Activated CD4-positive, alpha-beta memory T cell treated with anti-CD3 and anti-CD28 coated beads for 36 hours (primary cell): ENCODE measurements at regions not wholly inside any gene's neighbourhood (a gene's known extent, or its start where the extent isn't known, plus 50 kb on each side); places are given as distances from the start of the nearest gene placed in this dataset.
"Not testable (repeated sequence)": the region's sequence is repeated elsewhere in the genome, so short reads cannot be mapped to it uniquely, and the experiment has no call there.

Experiments
- CTCF ChIA-PET: fragments of 350-600 bp; sonication (Branson Sonifier 250); formaldehyde crosslinking; loops from one replicate; lab custom pipeline; 2021; ENCODE audit warnings: antibody characterized with exemption, inconsistent platforms; lab: Charles Lee
- POLR2A ChIA-PET: fragments of 350-600 bp; sonication (Branson Sonifier 250); formaldehyde crosslinking; loops from one replicate; lab custom pipeline; 2021; ENCODE audit warnings: antibody characterized with exemption; lab: Charles Lee
- DNase-seq: peaks from one replicate; pipeline ENCODE4 v3.0.0-alpha.2; 2020
- H3K27ac Mint-ChIP-seq: one replicate; pipeline ENCODE4 v1.8.0; 2021; ENCODE audit warnings: mixed read lengths
- H3K27me3 Mint-ChIP-seq: one replicate; pipeline ENCODE4 v1.8.0; 2021; ENCODE audit warnings: mixed read lengths
- H3K36me3 Mint-ChIP-seq: one replicate; pipeline ENCODE4 v1.8.0; 2021; ENCODE audit warnings: mixed read lengths
- H3K4me1 Mint-ChIP-seq: one replicate; pipeline ENCODE4 v1.8.0; 2021; ENCODE audit warnings: low read depth, mixed read lengths
- H3K4me3 Mint-ChIP-seq: one replicate; pipeline ENCODE4 v1.8.0; 2021; ENCODE audit warnings: mild to moderate bottlenecking, mixed read lengths
- H3K9me3 Mint-ChIP-seq: one replicate; pipeline ENCODE4 v1.8.0; 2021; ENCODE audit warnings: mixed read lengths
- intact Hi-C: fragments of 100-400 bp; cut with micrococcal nuclease; formaldehyde crosslinking; loops from one replicate; pipeline ENCODE4 v1.15.1; 2023

- H3K36me3 Mint-ChIP-seq, result no peaks in the 10 kb centered on the region
- H3K27ac Mint-ChIP-seq, result no peak overlapping the region
- no peak overlapping the region for H3K4me3 Mint-ChIP-seq
- intact Hi-C loops, result no loop called here
- POLR2A ChIA-PET, result no interaction called here
- H3K9me3 Mint-ChIP-seq, result no peaks in the 10 kb centered on the region
- no peaks in the 10 kb centered on the region for H3K4me1 Mint-ChIP-seq
- DNase-seq, result no peak
- peaks cover 11% of the 10 kb centered on the region for H3K27me3 Mint-ChIP-seq
- CTCF ChIA-PET, result no interaction called here
These were observed 124.9 kb upstream of the MRI1 start for GRCh38 chr19:13639342-13639929.

- intact Hi-C loops, result no loop called here
- POLR2A ChIA-PET, result no interaction called here
These were observed 126.7 kb upstream of the MRI1 start for GRCh38 chr19:13637664-13638063.

GRCh38 chr19:13634658-13635057 lies 128.4 kb upstream of the CACNA1A start:
- Mint-ChIP-seq H3K27ac (no peak overlapping the region), H3K27me3 (peaks cover 14% of the 10 kb centered on the region), H3K36me3 (no peaks in the 10 kb centered on the region), H3K4me1 (peaks cover 2% of the 10 kb centered on the region), H3K9me3 (no peaks in the 10 kb centered on the region), H3K4me3 (no peak overlapping the region)
- ChIA-PET POLR2A (no interaction called here), CTCF (no interaction called here)
- intact Hi-C loops, result no loop called here
- no peak for DNase-seq

More at GRCh38 chr19:13637664-13638063, 126.7 kb upstream of the MRI1 start:
- no peak for DNase-seq
- H3K4me1 Mint-ChIP-seq, result no peaks in the 10 kb centered on the region
- H3K36me3 Mint-ChIP-seq, result no peaks in the 10 kb centered on the region
- H3K27me3 Mint-ChIP-seq, result peaks cover 11% of the 10 kb centered on the region
- H3K4me3 Mint-ChIP-seq, result no peak overlapping the region
- CTCF ChIA-PET, result interaction anchor here (1.4 kb wide), 1 partner anchor 224 kb away, joined by 5 read pairs; no protein-coding TSS in a partner anchor
- H3K9me3 Mint-ChIP-seq, result no peaks in the 10 kb centered on the region
- no peak overlapping the region for H3K27ac Mint-ChIP-seq

GRCh38 chr19:13633522-13633922 lies 127.2 kb upstream of the CACNA1A start:
- Mint-ChIP-seq H3K9me3 (no peaks in the 10 kb centered on the region), H3K27ac (no peak overlapping the region), H3K4me3 (no peak overlapping the region), H3K36me3 (no peaks in the 10 kb centered on the region), H3K27me3 (peaks cover 7% of the 10 kb centered on the region), H3K4me1 (peaks cover 2% of the 10 kb centered on the region)
- intact Hi-C loops, result no loop called here
- ChIA-PET POLR2A (no interaction called here), CTCF (no interaction called here)
- no peak for DNase-seq

GRCh38 chr19:13633109-13633508 lies 126.8 kb upstream of the CACNA1A start:
- Mint-ChIP-seq H3K4me3 (no peak overlapping the region), H3K36me3 (no peaks in the 10 kb centered on the region), H3K4me1 (peaks cover 2% of the 10 kb centered on the region), H3K27me3 (peaks cover 7% of the 10 kb centered on the region), H3K27ac (no peak overlapping the region), H3K9me3 (no peaks in the 10 kb centered on the region)
- CTCF ChIA-PET, result no interaction called here
- intact Hi-C loops, result no loop called here
- POLR2A ChIA-PET, result no interaction called here
- DNase-seq, result no peak

GRCh38 chr19:13632164-13632563 lies 125.9 kb upstream of the CACNA1A start:
- H3K36me3 Mint-ChIP-seq, POLR2A ChIA-PET, H3K4me1 Mint-ChIP-seq, H3K9me3 Mint-ChIP-seq, intact Hi-C loops, H3K4me3 Mint-ChIP-seq, H3K27ac Mint-ChIP-seq, DNase-seq: not testable (repeated sequence)
- CTCF ChIA-PET, result interaction anchor here (0.7 kb wide), 1 partner anchor 22 kb away, joined by 4 read pairs; no protein-coding TSS in a partner anchor
- H3K27me3 Mint-ChIP-seq, result peaks cover 10% of the 10 kb centered on the region

GRCh38 chr19:13629687-13630357 lies 123.5 kb upstream of the CACNA1A start:
- H3K27me3 Mint-ChIP-seq, result peaks cover 15% of the 10 kb centered on the region
- H3K4me3 Mint-ChIP-seq, result no peak overlapping the region
- ChIA-PET POLR2A (no interaction called here), CTCF (no interaction called here)
- no peak overlapping the region for H3K27ac Mint-ChIP-seq
- H3K36me3 Mint-ChIP-seq, result no peaks in the 10 kb centered on the region
- intact Hi-C loops, result loop anchor here (10.0 kb wide), 1 partner anchor 235 kb away; no protein-coding TSS in a partner anchor
- H3K4me1 Mint-ChIP-seq, result peaks cover 2% of the 10 kb centered on the region
- H3K9me3 Mint-ChIP-seq, result no peaks in the 10 kb centered on the region
- DNase-seq, result peak; percentile 11

- H3K27ac Mint-ChIP-seq, result no peak overlapping the region
- no peaks in the 10 kb centered on the region for H3K9me3 Mint-ChIP-seq
- POLR2A ChIA-PET, result no interaction called here
- H3K4me1 Mint-ChIP-seq, result peaks cover 2% of the 10 kb centered on the region
- H3K4me3 Mint-ChIP-seq, result no peak overlapping the region
- H3K36me3 Mint-ChIP-seq, result no peaks in the 10 kb centered on the region
- intact Hi-C loops, result loop anchor here (10.0 kb wide), 1 partner anchor 237 kb away; no protein-coding TSS in a partner anchor
- DNase-seq, result no peak
- H3K27me3 Mint-ChIP-seq, result peaks cover 36% of the 10 kb centered on the region
- CTCF ChIA-PET, result interaction anchor here (0.6 kb wide), 1 partner anchor 685 kb away, joined by 3 read pairs; no protein-coding TSS in a partner anchor
These were observed 121.3 kb upstream of the CACNA1A start for GRCh38 chr19:13627531-13627930.

- POLR2A ChIA-PET, result no interaction called here
- H3K9me3 Mint-ChIP-seq, result no peaks in the 10 kb centered on the region
- no peak for DNase-seq
- H3K4me3 Mint-ChIP-seq, result no peak overlapping the region
- CTCF ChIA-PET, result no interaction called here
- no peak overlapping the region for H3K27ac Mint-ChIP-seq
- intact Hi-C loops, result loop anchor here (10.0 kb wide), 1 partner anchor 241 kb away; no protein-coding TSS in a partner anchor
- no peaks in the 10 kb centered on the region for H3K36me3 Mint-ChIP-seq
- H3K4me1 Mint-ChIP-seq, result no peaks in the 10 kb centered on the region
- peaks cover 44% of the 10 kb centered on the region for H3K27me3 Mint-ChIP-seq
These were observed 117.7 kb upstream of the CACNA1A start for GRCh38 chr19:13623716-13624710.

- Mint-ChIP-seq H3K4me3 (no peak overlapping the region), H3K36me3 (no peaks in the 10 kb centered on the region), H3K27ac (no peak overlapping the region), H3K27me3 (peaks cover 44% of the 10 kb centered on the region), H3K9me3 (no peaks in the 10 kb centered on the region), H3K4me1 (no peaks in the 10 kb centered on the region)
- ChIA-PET CTCF (no interaction called here), POLR2A (no interaction called here)
- DNase-seq, result no peak
- intact Hi-C loops, result loop anchor here (10.0 kb wide), 1 partner anchor 242 kb away; no protein-coding TSS in a partner anchor
These were observed 116.8 kb upstream of the CACNA1A start for GRCh38 chr19:13622766-13623715.

GRCh38 chr19:13621413-13621812 lies 115.1 kb upstream of the CACNA1A start:
- Mint-ChIP-seq H3K9me3 (no peaks in the 10 kb centered on the region), H3K27me3 (peaks cover 43% of the 10 kb centered on the region), H3K27ac (no peak overlapping the region), H3K4me1 (no peaks in the 10 kb centered on the region), H3K4me3 (no peak overlapping the region), H3K36me3 (no peaks in the 10 kb centered on the region)
- DNase-seq, result peak; percentile 82
- ChIA-PET CTCF (interaction anchor here (1.3 kb wide), 1 partner anchor 241 kb away, joined by 3 read pairs; no protein-coding TSS in a partner anchor), POLR2A (no interaction called here)
- intact Hi-C loops, result loop anchor here (1.0 to 10.0 kb wide), 2 partner anchors 100 to 243 kb away; no protein-coding TSS in a partner anchor
